Retinal pigment epithelial cell (primary cell): ENCODE measurements at regions not wholly inside any gene's neighbourhood (a gene's known extent, or its start where the extent isn't known, plus 50 kb on each side); places are given as distances from the start of the nearest gene placed in this dataset.

Experiments used
- DNase-seq: peaks from one replicate; pipeline ENCODE4 v3.0.0-alpha.2; 2010; ENCODE audit warnings: low read depth
- H3K4me3 ChIP-seq: 2 replicates; pipeline ENCODE4 v1.5.1; 2011; ENCODE audit warnings: mild to moderate bottlenecking, low read length, control low read depth, moderate library complexity
- CTCF ChIP-seq: conservative IDR thresholded peaks from 2 replicates; pipeline ENCODE4 v1.5.1; 2011; ENCODE audit warnings: low read depth, low read length, control low read depth, inconsistent platforms

- H3K4me3 ChIP-seq = no peak overlapping the region
- TF ChIP-seq CTCF = no peak
- DNase-seq = no peak
Measured at GRCh38 chr4:131288441-131288840, 1860.7 kb upstream of the PCDH10 start.

GRCh38 chr4:131296192-131296591 lies 1852.9 kb upstream of the PCDH10 start:
- DNase-seq = no peak
- no peak overlapping the region for H3K4me3 ChIP-seq
- no peak for TF ChIP-seq CTCF

- TF ChIP-seq CTCF = no peak
- DNase-seq = no peak
- no peak overlapping the region for H3K4me3 ChIP-seq
Measured at GRCh38 chr4:131302108-131302507, 1847.0 kb upstream of the PCDH10 start.

GRCh38 chr4:131304686-131305085 lies 1844.4 kb upstream of the PCDH10 start:
- no peak overlapping the region for H3K4me3 ChIP-seq
- DNase-seq = no peak
- TF ChIP-seq CTCF = no peak

GRCh38 chr4:131309628-131310027 lies 1839.5 kb upstream of the PCDH10 start:
- no peak overlapping the region for H3K4me3 ChIP-seq
- no peak for TF ChIP-seq CTCF
- DNase-seq = no peak

- H3K4me3 ChIP-seq = no peak overlapping the region
- no peak for TF ChIP-seq CTCF
- DNase-seq = no peak
Measured at GRCh38 chr4:131316086-131316485, 1833.0 kb upstream of the PCDH10 start.

GRCh38 chr4:131337936-131338335 lies 1811.2 kb upstream of the PCDH10 start:
- DNase-seq = no peak
- TF ChIP-seq CTCF = no peak
- no peak overlapping the region for H3K4me3 ChIP-seq
